Effector memory CD8-positive, alpha-beta T cell (primary cell): ENCODE measurements at regions not wholly inside any gene's neighbourhood (a gene's known extent, or its start where the extent isn't known, plus 50 kb on each side); places are given as distances from the start of the nearest gene placed in this dataset.
"Not testable (repeated sequence)": the region's sequence is repeated elsewhere in the genome, so short reads cannot be mapped to it uniquely, and the experiment has no call there.

ENCODE experiments used
- ATAC-seq: fragments of 150-1000 bp; cut with Tn5 transposase; replicated peaks from 2 replicates; pipeline ENCODE4 v1.10.0; 2021; ENCODE audit warnings: mild to moderate bottlenecking, moderate library complexity
- DNase-seq, 3 experiments: peaks; one replicate each; pipeline ENCODE4 v3.0.0; 2021
- H3K27ac Mint-ChIP-seq, 2 donors: one replicate each; pipeline ENCODE4 v1.8.0; 2022; ENCODE audit warnings: mild to moderate bottlenecking in 2 of 2, mixed read lengths in 2 of 2, moderate library complexity in 2 of 2
- H3K27me3 Mint-ChIP-seq, 2 donors: one replicate each; pipeline ENCODE4 v1.8.0; 2022; ENCODE audit warnings: mixed read lengths in 2 of 2
- H3K36me3 Mint-ChIP-seq: one replicate; pipeline ENCODE4 v1.8.0; 2022; ENCODE audit warnings: mild to moderate bottlenecking, moderate library complexity, mixed read lengths; ENCODE audit not compliant: insufficient read depth
- H3K4me1 Mint-ChIP-seq, 2 donors: one replicate each; pipeline ENCODE4 v1.8.0; 2022; ENCODE audit warnings: low read depth in 2 of 2, mixed read lengths in 2 of 2
- H3K4me3 Mint-ChIP-seq, 2 donors: one replicate each; pipeline ENCODE4 v1.8.0; 2022; ENCODE audit warnings: mild to moderate bottlenecking in 2 of 2, mixed read lengths in 2 of 2, moderate library complexity in 2 of 2
- H3K9me3 Mint-ChIP-seq, 2 donors: one replicate each; pipeline ENCODE4 v1.8.0; 2022; ENCODE audit warnings: mixed read lengths in 2 of 2

DNA sequence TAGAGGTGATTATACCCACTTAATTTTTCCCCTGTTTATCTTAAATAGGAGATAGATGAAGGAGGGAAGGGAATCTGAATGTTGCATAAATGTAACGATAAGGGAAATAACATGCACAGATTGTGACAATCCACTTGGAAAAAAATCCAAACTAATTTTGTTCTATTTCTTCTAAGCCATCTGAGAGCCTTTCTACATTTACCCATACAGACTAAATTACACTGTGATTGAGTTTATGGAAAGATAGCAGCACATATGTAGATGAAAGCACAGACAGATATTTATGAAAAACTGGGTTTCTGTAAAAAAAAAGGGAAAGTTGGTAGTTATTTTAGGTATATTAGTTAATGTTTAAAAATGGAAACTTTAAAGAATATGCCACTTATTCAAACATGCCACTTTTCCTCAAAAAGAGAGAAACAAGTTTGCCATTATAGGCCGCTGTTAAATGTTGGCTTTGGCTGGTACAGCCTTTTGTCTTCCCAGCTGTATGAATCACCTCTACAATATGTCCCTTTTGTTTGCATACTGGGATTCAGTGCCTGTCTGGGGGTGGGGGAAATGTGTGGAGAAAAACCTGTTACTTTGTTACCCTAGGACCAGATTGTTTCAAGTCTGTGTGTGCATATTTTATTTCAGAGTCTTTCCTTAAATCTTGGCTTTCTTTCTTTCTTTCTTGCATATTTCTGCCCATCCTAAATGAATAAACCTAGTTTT, 470.2 kb upstream of the LMO3 start:
- no peak for ATAC-seq
- Mint-ChIP-seq H3K4me3 (no peak overlapping the region), H3K4me1 (no peaks in the 10 kb centered on the region), H3K36me3 (no peaks in the 10 kb centered on the region), H3K27me3 (no peaks in the 10 kb centered on the region), H3K9me3 (peaks cover 8 to 14% of the 10 kb centered on the region in 2 donors), H3K27ac (no peak overlapping the region)
- DNase-seq = no peak

DNA sequence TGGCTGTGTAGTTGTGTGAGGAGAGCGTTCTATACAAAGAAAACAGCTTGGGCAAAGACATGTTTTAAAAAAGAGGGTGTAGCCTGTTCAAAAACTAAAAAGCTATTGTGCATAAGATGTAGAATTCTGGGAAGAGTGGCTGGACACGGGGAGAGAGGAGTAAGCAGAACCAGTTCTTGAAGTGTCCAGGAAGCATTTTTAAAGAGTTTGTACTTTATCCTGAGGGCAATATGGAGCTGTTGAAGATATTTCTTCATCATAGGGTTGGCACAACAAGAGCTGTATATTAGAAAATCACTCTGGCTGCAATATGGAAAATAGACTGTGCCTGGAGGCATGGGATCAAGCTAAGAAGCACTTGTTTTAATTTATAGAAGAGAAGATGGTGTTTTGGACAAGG, 458.9 kb upstream of the LMO3 start:
- DNase-seq = no peak
- peaks cover 11 to 45% of the 10 kb centered on the region in 2 donors for H3K9me3 Mint-ChIP-seq
- ATAC-seq = no peak
- H3K4me3 Mint-ChIP-seq = no peak overlapping the region
- no peak overlapping the region for H3K27ac Mint-ChIP-seq
- H3K4me1 Mint-ChIP-seq = no peaks in the 10 kb centered on the region
- no peaks in the 10 kb centered on the region for H3K27me3 Mint-ChIP-seq
- H3K36me3 Mint-ChIP-seq = no peaks in the 10 kb centered on the region

DNA sequence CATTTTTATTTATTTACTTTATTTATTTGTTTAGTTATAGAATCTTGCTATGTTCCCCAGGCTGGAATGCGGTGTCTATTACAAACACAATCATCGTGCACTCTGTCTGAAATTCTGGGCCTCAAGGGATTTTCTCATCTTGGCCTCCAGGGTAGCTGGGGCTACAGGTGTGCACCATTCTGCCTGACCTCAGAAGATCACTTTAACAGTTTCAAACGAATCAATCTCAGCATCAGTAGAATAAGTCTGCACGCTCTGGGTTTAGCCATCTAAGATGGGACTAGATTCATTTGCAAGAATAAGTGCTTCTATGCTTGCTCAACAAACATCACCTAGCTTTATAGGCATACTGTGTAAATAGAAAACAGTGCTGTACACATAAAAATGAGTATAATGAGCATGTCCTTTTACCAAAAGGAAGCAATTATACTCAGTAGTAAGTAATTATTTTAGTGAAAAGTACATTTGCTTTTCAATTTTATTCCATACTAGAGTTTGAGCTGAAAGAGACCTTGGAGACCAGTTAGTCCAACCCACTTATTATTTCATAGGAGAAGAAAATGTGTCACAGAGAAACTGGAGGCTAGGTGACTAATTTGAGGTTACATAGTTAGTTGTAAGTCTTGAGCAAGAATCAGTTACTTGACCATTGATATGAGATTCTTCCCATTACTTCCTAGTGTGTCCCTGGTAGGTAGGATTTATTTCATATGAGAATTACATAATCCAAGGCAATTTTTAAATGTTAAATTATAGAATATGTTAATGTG, 456.5 kb upstream of the LMO3 start:
- DNase-seq (no peak), ATAC-seq (no peak)
- Mint-ChIP-seq H3K27me3 (no peaks in the 10 kb centered on the region), H3K27ac (no peak overlapping the region), H3K9me3 (peaks cover 6 to 42% of the 10 kb centered on the region in 2 donors), H3K4me1 (no peaks in the 10 kb centered on the region), H3K36me3 (no peaks in the 10 kb centered on the region), H3K4me3 (no peak overlapping the region)

DNA sequence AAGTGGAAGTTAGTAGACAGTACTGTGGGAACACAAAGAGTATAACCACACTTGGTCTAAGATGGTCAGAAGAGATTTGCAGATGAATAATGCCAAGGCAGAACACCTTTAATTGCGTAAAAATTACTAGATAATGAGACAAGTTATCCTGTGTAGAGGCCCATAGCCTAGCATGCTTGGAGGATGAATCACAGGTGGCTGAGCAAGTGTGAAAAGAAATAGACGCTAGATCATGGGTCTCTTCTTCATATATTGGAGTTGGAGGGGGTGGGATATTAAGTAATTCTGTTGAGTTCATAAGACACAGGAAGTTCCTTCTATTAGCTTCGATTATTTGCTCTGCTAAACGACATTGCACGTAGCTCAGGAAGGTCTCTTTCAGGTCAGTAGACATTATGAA, 454.3 kb upstream of the LMO3 start:
- no peak overlapping the region for H3K4me3 Mint-ChIP-seq
- peaks cover 7 to 35% of the 10 kb centered on the region in 2 donors for H3K9me3 Mint-ChIP-seq

DNA sequence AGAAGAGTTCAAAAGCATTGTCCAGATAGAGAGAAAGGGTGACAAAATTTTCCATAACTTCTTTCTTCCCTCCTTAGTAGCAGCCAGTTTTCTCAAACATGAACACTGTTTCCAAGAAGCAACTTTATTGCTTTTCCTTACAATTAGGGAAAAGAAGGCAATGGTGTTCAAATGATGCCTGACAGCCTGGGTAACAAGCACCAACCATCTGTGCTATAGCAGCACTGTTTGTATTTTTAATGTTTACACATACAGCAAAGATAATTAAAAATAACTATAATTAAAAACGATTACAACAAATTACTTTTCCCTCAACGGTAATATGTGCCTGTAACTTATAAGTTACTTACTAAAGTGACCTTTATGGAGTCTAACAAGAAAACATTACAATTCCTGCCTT, 450.6 kb upstream of the LMO3 start:
- Mint-ChIP-seq H3K9me3 (peaks cover 8 to 19% of the 10 kb centered on the region in 2 donors), H3K36me3 (no peaks in the 10 kb centered on the region), H3K27me3 (no peaks in the 10 kb centered on the region), H3K4me1 (no peaks in the 10 kb centered on the region), H3K4me3 (no peak overlapping the region), H3K27ac (no peak overlapping the region)
- no peak for DNase-seq
- no peak for ATAC-seq

More for the DNA sequence above, 454.3 kb upstream of the LMO3 start:
- H3K4me1 Mint-ChIP-seq = no peaks in the 10 kb centered on the region
- no peak for DNase-seq
- no peak for ATAC-seq
- no peaks in the 10 kb centered on the region for H3K27me3 Mint-ChIP-seq
- no peak overlapping the region for H3K27ac Mint-ChIP-seq
- H3K36me3 Mint-ChIP-seq = no peaks in the 10 kb centered on the region

DNA sequence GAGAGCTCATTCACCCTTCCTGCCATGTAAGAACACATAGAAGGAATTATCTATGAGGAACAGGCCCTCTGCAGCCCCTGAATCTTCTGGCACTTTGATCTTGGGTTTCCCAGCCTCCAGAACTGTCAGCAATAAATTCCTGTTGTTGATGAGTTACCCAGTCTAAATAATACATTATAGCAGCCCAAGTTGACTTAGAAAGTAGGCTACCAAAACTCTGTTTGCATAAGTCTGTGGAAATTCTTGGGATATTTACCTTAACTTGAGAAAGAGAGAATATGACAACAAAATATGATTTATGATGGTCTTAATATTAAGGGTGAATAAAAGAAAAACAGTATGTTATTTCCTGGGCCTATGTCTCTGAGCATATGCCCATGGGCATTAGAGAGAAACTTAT, 433.0 kb upstream of the LMO3 start:
- no peak overlapping the region for H3K27ac Mint-ChIP-seq
- H3K4me1 Mint-ChIP-seq = no peaks in the 10 kb centered on the region
- peaks cover 4 to 8% of the 10 kb centered on the region in 2 donors for H3K9me3 Mint-ChIP-seq
- ATAC-seq (no peak), DNase-seq (no peak)
- H3K4me3 Mint-ChIP-seq = no peak overlapping the region
- no peaks in the 10 kb centered on the region for H3K36me3 Mint-ChIP-seq
- no peaks in the 10 kb centered on the region for H3K27me3 Mint-ChIP-seq

DNA sequence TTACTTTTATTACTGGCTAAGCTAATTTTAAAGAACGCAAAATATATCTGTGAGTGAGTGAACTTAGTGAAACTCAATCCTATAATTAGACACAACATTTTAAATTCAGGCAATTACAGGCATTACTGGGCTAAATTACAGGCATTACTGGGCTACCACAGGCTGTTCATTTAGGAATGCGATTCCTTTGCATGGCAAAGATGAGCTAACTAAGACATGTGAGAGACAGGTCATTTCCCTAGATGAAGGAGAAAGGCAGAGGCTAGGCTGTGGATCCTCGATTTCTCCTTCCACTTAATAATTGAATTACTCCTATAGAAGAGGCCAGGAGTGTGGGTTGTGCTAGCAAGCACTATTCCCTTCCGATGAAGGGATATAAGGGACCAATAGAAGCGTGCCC, 429.4 kb upstream of the LMO3 start:
- Mint-ChIP-seq H3K36me3 (no peaks in the 10 kb centered on the region), H3K9me3 (peaks cover 2 to 8% of the 10 kb centered on the region in 2 donors)

DNA sequence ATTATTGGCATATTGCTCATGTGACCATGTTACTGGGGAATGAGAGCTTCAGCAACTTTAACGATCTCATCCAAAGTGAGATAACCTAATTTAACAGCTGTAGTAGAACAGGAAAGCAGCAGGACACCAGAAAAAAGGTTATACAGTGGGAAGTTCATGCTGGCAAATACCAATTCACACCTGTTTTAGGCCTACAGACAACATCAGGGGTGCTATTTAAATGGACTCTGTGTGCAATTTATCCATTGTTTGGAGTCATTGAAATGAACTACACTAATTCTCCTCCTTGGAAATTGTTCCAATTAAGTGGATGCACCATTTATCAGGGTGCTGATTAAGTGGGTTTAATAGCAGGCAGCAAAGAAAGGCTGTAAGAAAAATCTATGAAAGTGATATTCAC, 424.4 kb upstream of the LMO3 start:
- no peak overlapping the region for H3K27ac Mint-ChIP-seq
- no peaks in the 10 kb centered on the region for H3K27me3 Mint-ChIP-seq
- H3K4me1 Mint-ChIP-seq = no peaks in the 10 kb centered on the region
- DNase-seq = no peak
- H3K4me3 Mint-ChIP-seq = no peak overlapping the region
- H3K9me3 Mint-ChIP-seq = peaks cover 7 to 16% of the 10 kb centered on the region in 2 donors
- H3K36me3 Mint-ChIP-seq = no peaks in the 10 kb centered on the region
- ATAC-seq = no peak

More for the DNA sequence above, 429.4 kb upstream of the LMO3 start:
- no peaks in the 10 kb centered on the region for H3K27me3 Mint-ChIP-seq
- DNase-seq (no peak), ATAC-seq (no peak)
- no peak overlapping the region for H3K27ac Mint-ChIP-seq
- no peak overlapping the region for H3K4me3 Mint-ChIP-seq
- H3K4me1 Mint-ChIP-seq = no peaks in the 10 kb centered on the region

DNA sequence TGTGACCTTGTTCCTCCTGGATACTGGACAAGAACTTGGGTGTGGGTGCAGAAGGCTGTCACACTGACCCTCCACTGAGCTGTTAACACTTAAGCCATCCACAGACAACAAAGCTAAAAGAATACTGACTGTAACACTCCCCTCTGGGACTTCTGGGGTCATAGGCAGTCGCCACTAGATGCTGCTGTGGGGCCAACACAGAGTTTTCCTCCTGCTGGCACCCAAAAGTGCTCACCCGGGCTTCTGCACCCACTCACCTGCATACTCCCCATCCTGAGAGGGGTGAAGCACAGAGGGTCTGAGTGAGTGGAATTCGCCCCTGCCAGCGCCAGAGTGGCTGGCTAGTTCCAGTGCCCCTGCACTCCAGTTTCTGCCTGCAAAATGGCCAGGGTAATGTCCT, 422.4 kb upstream of the LMO3 start:
- Mint-ChIP-seq H3K4me3 (no peak overlapping the region), H3K9me3 (peaks cover 8 to 16% of the 10 kb centered on the region in 2 donors), H3K4me1 (no peaks in the 10 kb centered on the region), H3K36me3 (no peaks in the 10 kb centered on the region), H3K27ac (no peak overlapping the region), H3K27me3 (no peaks in the 10 kb centered on the region)
- DNase-seq = no peak
- ATAC-seq = no peak

DNA sequence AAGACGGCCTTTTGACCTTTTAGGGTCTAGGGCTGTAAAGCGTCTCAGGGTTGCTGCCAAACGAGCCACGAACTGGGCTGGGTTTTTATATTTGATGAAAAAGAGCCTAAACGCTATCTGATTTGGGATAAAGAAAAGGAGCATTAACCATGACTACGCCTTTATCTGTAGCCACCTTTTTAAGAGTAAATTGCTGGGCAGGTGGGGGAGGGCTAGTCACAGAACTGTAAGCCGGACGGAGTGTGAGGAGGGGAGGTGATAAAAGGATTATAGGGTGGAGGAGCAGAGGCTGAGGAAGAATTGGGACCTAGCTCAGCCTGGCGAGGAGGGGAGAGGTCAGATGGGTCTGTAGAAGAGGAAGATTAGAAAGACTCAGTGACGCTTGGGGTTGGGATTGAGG, 419.5 kb upstream of the LMO3 start:
- not testable (repeated sequence) for H3K4me3 Mint-ChIP-seq, H3K27me3 Mint-ChIP-seq, H3K27ac Mint-ChIP-seq, H3K4me1 Mint-ChIP-seq, DNase-seq, H3K36me3 Mint-ChIP-seq, ATAC-seq
- H3K9me3 Mint-ChIP-seq = peaks cover 10 to 16% of the 10 kb centered on the region in 2 donors

DNA sequence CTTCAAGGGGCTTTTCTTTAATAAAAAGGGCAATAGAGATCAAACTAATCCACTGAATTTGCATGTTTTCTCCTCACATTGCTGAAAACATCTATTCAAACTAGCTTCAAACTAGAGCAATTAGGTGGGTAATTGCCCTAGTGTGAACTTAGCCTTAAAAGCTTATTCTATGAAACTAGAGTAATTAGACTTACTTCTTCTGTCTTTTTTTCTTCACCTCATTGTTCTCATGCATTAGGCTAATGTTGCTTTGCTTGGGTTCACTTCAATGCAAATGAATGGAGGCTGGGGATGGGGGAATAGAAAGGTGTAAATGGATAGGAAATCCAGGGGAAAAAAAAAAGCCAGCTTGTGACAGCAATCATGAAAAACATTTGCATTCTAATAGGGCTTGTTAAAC, 414.8 kb upstream of the LMO3 start:
- ATAC-seq = no peak
- peaks cover 3 to 7% of the 10 kb centered on the region in 2 donors for H3K9me3 Mint-ChIP-seq
- H3K4me1 Mint-ChIP-seq = no peaks in the 10 kb centered on the region
- no peak overlapping the region for H3K27ac Mint-ChIP-seq
- H3K27me3 Mint-ChIP-seq = no peaks in the 10 kb centered on the region
- DNase-seq = no peak
- peaks cover 2% of the 10 kb centered on the region for H3K36me3 Mint-ChIP-seq
- H3K4me3 Mint-ChIP-seq = no peak overlapping the region

DNA sequence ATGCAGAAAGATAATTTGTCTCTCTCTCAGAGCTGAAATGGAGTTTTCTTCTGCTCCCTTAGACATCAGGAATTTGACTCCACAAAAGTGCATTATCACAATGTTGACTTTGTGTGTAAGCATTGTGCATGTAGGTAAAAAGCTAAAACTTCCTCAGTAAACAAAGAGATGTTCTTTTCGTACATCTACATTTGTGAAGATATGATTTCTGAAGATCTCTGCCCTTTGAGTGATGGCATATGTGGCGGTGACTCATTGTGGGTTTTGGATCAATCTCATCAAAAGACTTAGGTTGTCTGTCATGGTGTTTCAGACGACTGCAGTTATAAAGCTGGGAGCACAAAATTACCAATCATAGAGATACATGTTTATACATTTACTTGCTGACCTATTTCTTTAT, 411.4 kb upstream of the LMO3 start:
- no peak overlapping the region for H3K4me3 Mint-ChIP-seq
- ATAC-seq (no peak), DNase-seq (no peak)
- no peaks in the 10 kb centered on the region for H3K27me3 Mint-ChIP-seq
- H3K27ac Mint-ChIP-seq = no peak overlapping the region
- H3K9me3 Mint-ChIP-seq = peaks cover 0 to 6% of the 10 kb centered on the region in 2 donors
- H3K4me1 Mint-ChIP-seq = no peaks in the 10 kb centered on the region
- peaks cover 2% of the 10 kb centered on the region for H3K36me3 Mint-ChIP-seq

DNA sequence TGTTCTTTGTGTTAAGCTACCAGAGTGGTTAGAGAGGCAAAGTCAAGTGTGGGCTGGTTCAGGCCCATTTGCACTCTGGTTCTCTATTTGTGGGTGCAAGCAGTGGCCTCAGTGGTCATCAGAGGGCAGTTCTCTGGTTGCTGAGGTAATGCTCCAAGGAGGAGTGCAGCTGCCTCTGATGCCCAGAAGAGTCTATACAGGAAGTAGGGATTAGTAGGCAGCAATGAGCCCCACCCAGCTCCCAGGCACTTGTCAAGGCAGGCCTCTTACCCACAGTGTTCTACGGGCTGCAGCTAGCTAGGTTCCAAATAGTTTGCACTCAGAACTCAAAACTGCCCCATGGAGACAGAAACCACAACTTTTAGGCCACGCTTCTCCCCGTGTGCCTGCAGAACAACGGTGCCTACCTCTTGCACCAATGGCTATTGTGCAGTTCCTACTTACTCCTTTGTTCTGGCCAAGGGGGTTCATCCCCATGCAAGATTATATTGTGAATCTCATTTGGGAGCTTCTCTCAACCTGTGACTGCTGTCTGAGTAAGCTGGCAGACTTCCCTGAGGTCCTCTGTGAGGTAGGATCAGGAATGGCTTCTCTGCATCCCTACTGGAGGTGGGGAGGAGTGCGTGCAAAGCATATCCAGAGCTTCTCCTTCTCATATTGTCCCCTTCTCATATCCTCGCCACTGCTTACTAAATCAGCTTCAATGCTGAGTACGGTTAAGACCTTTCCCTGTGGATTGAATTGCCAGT, 410.3 kb upstream of the LMO3 start:
- DNase-seq (no peak), ATAC-seq (no peak)
- no peaks in the 10 kb centered on the region for H3K4me1 Mint-ChIP-seq
- no peaks in the 10 kb centered on the region for H3K27me3 Mint-ChIP-seq
- H3K36me3 Mint-ChIP-seq = no peaks in the 10 kb centered on the region
- H3K27ac Mint-ChIP-seq = no peak overlapping the region
- H3K4me3 Mint-ChIP-seq = no peak overlapping the region
- peaks cover 0 to 7% of the 10 kb centered on the region in 2 donors for H3K9me3 Mint-ChIP-seq
